Activated CD4-positive, alpha-beta memory T cell treated with anti-CD3 and anti-CD28 coated beads, Interleukin-2, amount 10 ng/mL, durations not matched to agents 7 days and 5 days (primary cell): ENCODE measurements at regions not wholly inside any gene's neighbourhood (a gene's known extent, or its start where the extent isn't known, plus 50 kb on each side); places are given as distances from the start of the nearest gene placed in this dataset.

Experiments
- CTCF ChIA-PET: fragments of 350-600 bp; sonication (Branson Sonifier 250); formaldehyde crosslinking; loops from one replicate; lab custom pipeline; 2021; ENCODE audit warnings: antibody characterized with exemption, inconsistent platforms; lab: Charles Lee
- POLR2A ChIA-PET: fragments of 350-600 bp; sonication (Branson Sonifier 250); formaldehyde crosslinking; loops from one replicate; lab custom pipeline; 2021; ENCODE audit warnings: antibody characterized with exemption; lab: Charles Lee
- DNase-seq: peaks from one replicate; pipeline ENCODE4 v3.0.0-alpha.2; 2020
- H3K27ac Mint-ChIP-seq: one replicate; pipeline ENCODE4 v1.8.0; 2021; ENCODE audit warnings: mild to moderate bottlenecking, mixed read lengths
- H3K27me3 Mint-ChIP-seq: one replicate; pipeline ENCODE4 v1.8.0; 2021; ENCODE audit warnings: mixed read lengths
- H3K36me3 Mint-ChIP-seq: one replicate; pipeline ENCODE4 v1.8.0; 2021; ENCODE audit warnings: low read depth, mixed read lengths
- H3K4me1 Mint-ChIP-seq: one replicate; pipeline ENCODE4 v1.8.0; 2021; ENCODE audit warnings: mixed read lengths
- H3K4me3 Mint-ChIP-seq: one replicate; pipeline ENCODE4 v1.8.0; 2021; ENCODE audit warnings: mild to moderate bottlenecking, mixed read lengths
- H3K9me3 Mint-ChIP-seq: one replicate; pipeline ENCODE4 v1.8.0; 2021; ENCODE audit warnings: mixed read lengths

- Mint-ChIP-seq H3K27ac (no peak overlapping the region), H3K4me1 (peaks cover 1% of the 10 kb centered on the region), H3K36me3 (no peaks in the 10 kb centered on the region), H3K27me3 (peaks cover 11% of the 10 kb centered on the region), H3K4me3 (no peak overlapping the region), H3K9me3 (no peaks in the 10 kb centered on the region)
- DNase-seq = no peak
- POLR2A ChIA-PET = no interaction called here
- CTCF ChIA-PET = no interaction called here
Measured at GRCh38 chr10:26647602-26648244, 49.8 kb upstream of the PDSS1 start.
